Breast epithelium (tissue), 3 donors: ENCODE measurements at regions not wholly inside any gene's neighbourhood (a gene's known extent, or its start where the extent isn't known, plus 50 kb on each side); places are given as distances from the start of the nearest gene placed in this dataset.

Source experiments
- CTCF ChIP-seq, 3 donors: fragments of 450-650 bp; IDR thresholded peaks; one replicate each; pipeline ENCODE4 v1.5.1; 2016 to 2017; ENCODE audit warnings: antibody characterized with exemption in 3 of 3, mild to moderate bottlenecking in 3 of 3, moderate library complexity in 3 of 3
- POLR2A ChIP-seq: fragments of 450-650 bp; IDR thresholded peaks from one replicate; pipeline ENCODE4 v1.6.1; 2016; ENCODE audit warnings: antibody characterized with exemption, mild to moderate bottlenecking, moderate library complexity
- POLR2AphosphoS5 ChIP-seq, 3 donors: sonication (generic); formaldehyde crosslinking; IDR thresholded peaks; one replicate each; pipeline ENCODE4 v1.6.1; 2017; ENCODE audit warnings: antibody characterized with exemption in 3 of 3

- TF ChIP-seq CTCF (IDR thresholded peaks at IDR 0.05) (no peak), POLR2A (no peak), POLR2AphosphoS5 (IDR thresholded peaks at IDR 0.05) (no peak)
These were observed 80.4 kb upstream of the MORC3 start for GRCh38 chr21:36239585-36239984.
